Hepatocyte (in vitro differentiated cells): ENCODE measurements at regions not wholly inside any gene's neighbourhood (a gene's known extent, or its start where the extent isn't known, plus 50 kb on each side); places are given as distances from the start of the nearest gene placed in this dataset.

ENCODE experiments used
- CTCF ChIP-seq: fragments of 200-600 bp; sonication (generic); IDR thresholded peaks from 2 replicates; pipeline ENCODE4 v1.5.1; 2016; ENCODE audit warnings: antibody characterized with exemption, mild to moderate bottlenecking; ENCODE audit not compliant: poor library complexity
- EZH2 ChIP-seq: fragments of 200-600 bp; sonication (generic); IDR thresholded peaks from 2 replicates; pipeline ENCODE4 v1.6.1; 2016; ENCODE audit warnings: antibody characterized with exemption, mild to moderate bottlenecking, borderline replicate concordance
- EZH2phosphoT487 ChIP-seq: fragments of 200-600 bp; sonication (generic); IDR thresholded peaks from one replicate; pipeline ENCODE4 v1.6.1; 2018; ENCODE audit warnings: antibody characterized with exemption, mild to moderate bottlenecking, low read depth, moderate library complexity; ENCODE audit not compliant: unreplicated experiment, severe bottlenecking

- TF ChIP-seq CTCF (no peak), EZH2 (no peak), EZH2phosphoT487 (no peak)
These were observed 88.7 kb downstream of the NR1D2 start for GRCh38 chr3:24033818-24034217.
